ENCODE measurements at regions not wholly inside any gene's neighbourhood (a gene's known extent, or its start where the extent isn't known, plus 50 kb on each side); places are given as distances from the start of the nearest gene placed in this dataset.

DNA sequence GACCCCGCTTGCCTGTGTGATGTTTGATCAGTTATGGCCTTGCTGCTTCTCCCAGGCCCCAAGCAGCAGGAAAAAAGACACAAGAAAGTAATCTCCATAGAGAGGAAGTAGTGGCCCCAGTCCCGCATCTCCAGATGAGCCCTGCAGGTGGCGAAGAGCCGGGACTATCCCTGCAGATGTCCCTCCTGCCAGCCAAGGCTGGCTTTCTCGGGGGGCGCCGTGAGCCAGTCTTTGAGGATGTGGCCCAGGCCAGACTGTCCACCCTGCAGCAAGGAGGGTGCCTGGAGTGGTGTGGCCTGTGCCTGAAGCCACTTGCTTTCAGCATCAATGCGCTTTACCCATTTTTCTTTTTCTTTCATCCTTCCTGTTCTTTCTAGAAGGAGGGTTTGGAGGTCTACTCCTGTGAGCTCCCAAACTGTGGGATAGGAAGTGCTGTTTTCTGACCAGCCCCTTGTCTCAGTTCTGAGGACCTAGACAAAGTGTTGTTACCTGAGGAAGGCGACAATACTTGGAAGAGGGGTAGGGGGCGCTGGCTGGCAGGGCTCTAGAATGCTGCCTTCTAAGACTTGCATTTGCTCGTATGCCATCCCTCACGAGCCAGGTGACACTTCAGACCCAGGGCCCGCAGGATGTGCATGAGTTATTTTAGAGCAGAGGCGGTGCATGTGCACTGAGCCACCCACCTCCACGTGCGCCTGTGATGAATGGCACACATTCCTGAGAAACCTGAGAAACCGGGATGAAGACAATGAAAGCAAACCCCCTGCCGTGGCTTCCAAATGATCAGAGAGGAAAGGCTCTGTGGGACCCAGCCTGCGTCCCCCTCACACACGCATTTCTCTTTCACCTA is 255.8 kb downstream of the FBXO15 start:
- Mint-ChIP-seq H3K9me3 (ENCODE audit: low read depth) (peaks cover 3% of the 10 kb centered on the region), H3K4me3 (ENCODE audit: unreplicated experiment) (no peak overlapping the region), H3K27ac (ENCODE audit: unreplicated experiment) (no peak overlapping the region), H3K36me3 (ENCODE audit: low read depth) (no peaks in the 10 kb centered on the region), H3K4me1 (ENCODE audit: low read depth) (no peaks in the 10 kb centered on the region), H3K27me3 (ENCODE audit: low read depth) (peaks cover 6% of the 10 kb centered on the region)
- no peak for DNase-seq (ENCODE audit: low spot score)
- TF ChIP-seq, protein P1, sequence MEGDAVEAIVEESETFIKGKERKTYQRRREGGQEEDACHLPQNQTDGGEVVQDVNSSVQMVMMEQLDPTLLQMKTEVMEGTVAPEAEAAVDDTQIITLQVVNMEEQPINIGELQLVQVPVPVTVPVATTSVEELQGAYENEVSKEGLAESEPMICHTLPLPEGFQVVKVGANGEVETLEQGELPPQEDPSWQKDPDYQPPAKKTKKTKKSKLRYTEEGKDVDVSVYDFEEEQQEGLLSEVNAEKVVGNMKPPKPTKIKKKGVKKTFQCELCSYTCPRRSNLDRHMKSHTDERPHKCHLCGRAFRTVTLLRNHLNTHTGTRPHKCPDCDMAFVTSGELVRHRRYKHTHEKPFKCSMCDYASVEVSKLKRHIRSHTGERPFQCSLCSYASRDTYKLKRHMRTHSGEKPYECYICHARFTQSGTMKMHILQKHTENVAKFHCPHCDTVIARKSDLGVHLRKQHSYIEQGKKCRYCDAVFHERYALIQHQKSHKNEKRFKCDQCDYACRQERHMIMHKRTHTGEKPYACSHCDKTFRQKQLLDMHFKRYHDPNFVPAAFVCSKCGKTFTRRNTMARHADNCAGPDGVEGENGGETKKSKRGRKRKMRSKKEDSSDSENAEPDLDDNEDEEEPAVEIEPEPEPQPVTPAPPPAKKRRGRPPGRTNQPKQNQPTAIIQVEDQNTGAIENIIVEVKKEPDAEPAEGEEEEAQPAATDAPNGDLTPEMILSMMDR (IDR thresholded peaks at IDR 0.05), result no peak

DNA sequence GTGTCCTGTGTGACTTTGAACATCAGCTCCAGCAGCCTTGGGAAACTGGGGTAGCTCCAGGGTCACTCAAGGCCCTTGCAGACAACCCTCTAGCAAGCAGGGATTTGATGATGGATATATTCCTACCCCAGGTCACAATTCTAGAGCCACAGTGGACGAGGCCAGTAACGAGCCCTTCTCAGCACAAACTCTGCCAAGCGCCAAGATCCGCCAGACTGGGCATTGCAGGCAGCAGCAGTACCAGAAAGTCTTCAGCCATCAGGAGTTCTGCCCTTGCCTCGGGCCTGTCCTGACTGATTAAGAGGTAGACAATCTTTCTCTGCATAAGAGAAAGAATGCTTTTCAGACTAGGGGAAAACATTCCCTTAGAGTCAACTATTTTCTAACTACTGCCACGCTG is 259.1 kb downstream of the FBXO15 start:
- TF ChIP-seq, protein P1 (IDR thresholded peaks at IDR 0.05), result no peak
- no peaks in the 10 kb centered on the region for H3K4me1 Mint-ChIP-seq (ENCODE audit: low read depth)
- H3K27me3 Mint-ChIP-seq (ENCODE audit: low read depth), result peaks cover 6% of the 10 kb centered on the region
- no peak for DNase-seq (ENCODE audit: low spot score)
- peaks cover 3% of the 10 kb centered on the region for H3K9me3 Mint-ChIP-seq (ENCODE audit: low read depth)
- H3K27ac Mint-ChIP-seq (ENCODE audit: unreplicated experiment), result no peak overlapping the region
- no peaks in the 10 kb centered on the region for H3K36me3 Mint-ChIP-seq (ENCODE audit: low read depth)
- no peak overlapping the region for H3K4me3 Mint-ChIP-seq (ENCODE audit: unreplicated experiment)

DNA sequence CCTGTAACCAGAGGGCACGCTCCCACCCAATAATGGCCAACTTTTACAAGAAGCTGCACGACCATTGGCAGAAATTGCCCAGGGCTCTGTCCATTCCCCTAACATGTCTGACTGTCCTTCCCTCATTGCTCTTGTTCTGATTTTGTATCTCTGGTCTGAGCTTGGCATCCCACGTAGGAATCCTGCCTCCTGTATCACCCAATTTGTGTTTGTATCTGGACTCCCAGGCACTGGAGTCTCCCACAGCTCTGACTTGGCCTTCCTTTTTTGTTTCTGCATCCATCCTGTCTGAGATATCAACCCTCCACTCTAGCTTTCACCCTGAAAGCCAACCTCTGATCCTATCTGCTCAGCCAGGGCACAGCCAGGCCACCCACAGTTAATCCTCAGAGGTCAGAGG is 259.8 kb downstream of the FBXO15 start:
- TF ChIP-seq, protein P1 (IDR thresholded peaks at IDR 0.05), result no peak

DNA sequence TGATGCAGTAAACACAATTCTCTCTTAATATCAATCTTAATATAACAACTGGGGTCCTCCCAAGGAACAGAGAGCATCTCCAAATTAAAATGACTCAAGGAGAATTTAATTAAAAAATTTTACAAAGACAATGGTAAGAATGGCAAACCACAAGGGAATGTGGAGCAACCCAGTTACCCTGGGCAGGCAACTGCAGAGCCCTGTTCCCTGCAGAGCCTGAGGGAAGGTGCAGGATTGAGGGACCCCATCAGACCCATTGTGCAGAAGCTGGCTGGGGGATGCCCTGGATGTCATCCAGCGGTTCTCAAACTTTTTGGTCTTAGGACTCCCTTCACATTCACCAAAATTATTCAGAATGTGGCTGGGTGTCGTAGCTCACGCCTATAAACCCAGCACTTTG is 262.8 kb downstream of the FBXO15 start:
- no peak overlapping the region for H3K27ac Mint-ChIP-seq (ENCODE audit: unreplicated experiment)
- DNase-seq (ENCODE audit: low spot score), result no peak
- H3K4me1 Mint-ChIP-seq (ENCODE audit: low read depth), result peaks cover 2% of the 10 kb centered on the region
- TF ChIP-seq, protein P1 (IDR thresholded peaks at IDR 0.05), result no peak
- no peaks in the 10 kb centered on the region for H3K36me3 Mint-ChIP-seq (ENCODE audit: low read depth)
- H3K9me3 Mint-ChIP-seq (ENCODE audit: low read depth), result peaks cover 3% of the 10 kb centered on the region
- peaks cover 3% of the 10 kb centered on the region for H3K27me3 Mint-ChIP-seq (ENCODE audit: low read depth)
- H3K4me3 Mint-ChIP-seq (ENCODE audit: unreplicated experiment), result no peak overlapping the region

More for the DNA sequence above, 259.8 kb downstream of the FBXO15 start:
- H3K4me3 Mint-ChIP-seq (ENCODE audit: unreplicated experiment), result no peak overlapping the region
- H3K27ac Mint-ChIP-seq (ENCODE audit: unreplicated experiment), result no peak overlapping the region
- DNase-seq (ENCODE audit: low spot score), result no peak
- H3K36me3 Mint-ChIP-seq (ENCODE audit: low read depth), result no peaks in the 10 kb centered on the region
- no peaks in the 10 kb centered on the region for H3K4me1 Mint-ChIP-seq (ENCODE audit: low read depth)
- peaks cover 6% of the 10 kb centered on the region for H3K27me3 Mint-ChIP-seq (ENCODE audit: low read depth)
- peaks cover 3% of the 10 kb centered on the region for H3K9me3 Mint-ChIP-seq (ENCODE audit: low read depth)

DNA sequence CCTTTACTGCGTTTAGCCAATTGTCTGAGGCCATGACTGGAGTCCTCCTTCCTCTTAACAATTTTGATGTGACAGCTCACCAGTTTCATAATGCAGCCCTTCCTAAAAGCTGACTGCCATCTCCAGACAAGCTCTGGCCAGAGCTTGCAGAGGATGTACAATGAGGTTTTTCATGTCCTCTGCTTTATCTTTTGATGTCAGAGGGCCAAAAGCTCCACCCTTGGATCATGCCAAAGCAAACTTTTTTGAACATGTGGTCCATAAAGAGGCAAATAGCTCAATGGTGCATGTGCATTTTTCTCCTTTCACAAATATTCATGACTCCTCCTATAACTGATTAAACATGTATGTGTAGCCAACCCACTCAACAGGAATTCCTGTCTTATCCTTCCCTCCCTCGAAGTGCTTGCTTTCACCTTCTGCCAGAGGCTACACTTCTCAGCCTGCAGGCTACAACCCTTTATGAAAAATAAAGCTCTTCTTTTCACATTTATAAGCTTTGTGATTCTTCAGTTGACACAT is 266.2 kb downstream of the FBXO15 start:
- no peak overlapping the region for H3K4me3 Mint-ChIP-seq (ENCODE audit: unreplicated experiment)
- TF ChIP-seq, protein P1 (IDR thresholded peaks at IDR 0.05), result no peak
- H3K27ac Mint-ChIP-seq (ENCODE audit: unreplicated experiment), result no peak overlapping the region
- H3K9me3 Mint-ChIP-seq (ENCODE audit: low read depth), result no peaks in the 10 kb centered on the region
- no peaks in the 10 kb centered on the region for H3K36me3 Mint-ChIP-seq (ENCODE audit: low read depth)
- no peak for DNase-seq (ENCODE audit: low spot score)
- no peaks in the 10 kb centered on the region for H3K27me3 Mint-ChIP-seq (ENCODE audit: low read depth)
- H3K4me1 Mint-ChIP-seq (ENCODE audit: low read depth), result peaks cover 6% of the 10 kb centered on the region
